Upper lobe of left lung (tissue), 4 donors: ENCODE measurements at regions not wholly inside any gene's neighbourhood (a gene's known extent, or its start where the extent isn't known, plus 50 kb on each side); places are given as distances from the start of the nearest gene placed in this dataset.

Experiments
- CTCF ChIP-seq, 6 experiments: fragments of 450-650 bp in 4 of 6; fragments of 200-600 bp in 2 of 6; sonication (generic) in 2 of 6; IDR thresholded peaks; one replicate each; pipeline ENCODE4 v1.5.1; 2016 to 2019; ENCODE audit warnings: antibody characterized with exemption in 6 of 6
- POLR2A ChIP-seq, 4 donors: fragments of 450-650 bp; IDR thresholded peaks; one replicate each; pipeline ENCODE4 v1.5.1; 2016 to 2017; ENCODE audit warnings: antibody characterized with exemption in 4 of 4, mild to moderate bottlenecking in 2 of 4
- POLR2AphosphoS5 ChIP-seq, 2 donors: sonication (generic); formaldehyde crosslinking; IDR thresholded peaks; one replicate each; pipeline ENCODE4 v1.5.1; 2017; ENCODE audit warnings: antibody characterized with exemption in 2 of 2

DNA sequence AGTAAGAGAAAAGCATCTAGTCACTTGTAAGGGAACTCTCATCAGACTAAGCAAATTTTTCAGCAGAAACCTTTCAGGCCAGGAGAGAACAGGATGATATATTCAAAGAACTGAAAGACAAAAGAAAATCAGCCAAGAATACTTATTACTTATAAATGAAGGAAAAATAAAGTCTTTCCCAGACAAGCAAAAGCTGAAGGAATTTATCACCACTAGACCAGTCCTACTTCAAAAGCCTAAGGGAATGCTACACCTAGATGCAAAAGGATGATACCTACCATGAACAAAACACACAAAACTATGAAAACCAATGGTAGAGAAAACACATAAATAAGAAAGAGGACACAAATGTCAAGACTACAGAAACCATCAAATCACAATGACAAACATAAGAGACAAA lies 126.6 kb upstream of the ABCB5 start:
- no peak for TF ChIP-seq CTCF (IDR thresholded peaks at IDR 0.05)
- TF ChIP-seq POLR2A (IDR thresholded peaks at IDR 0.05): no peak
- TF ChIP-seq POLR2AphosphoS5 (IDR thresholded peaks at IDR 0.05): no peak
